ENCODE measurements at regions not wholly inside any gene's neighbourhood (a gene's known extent, or its start where the extent isn't known, plus 50 kb on each side); places are given as distances from the start of the nearest gene placed in this dataset.

DNA sequence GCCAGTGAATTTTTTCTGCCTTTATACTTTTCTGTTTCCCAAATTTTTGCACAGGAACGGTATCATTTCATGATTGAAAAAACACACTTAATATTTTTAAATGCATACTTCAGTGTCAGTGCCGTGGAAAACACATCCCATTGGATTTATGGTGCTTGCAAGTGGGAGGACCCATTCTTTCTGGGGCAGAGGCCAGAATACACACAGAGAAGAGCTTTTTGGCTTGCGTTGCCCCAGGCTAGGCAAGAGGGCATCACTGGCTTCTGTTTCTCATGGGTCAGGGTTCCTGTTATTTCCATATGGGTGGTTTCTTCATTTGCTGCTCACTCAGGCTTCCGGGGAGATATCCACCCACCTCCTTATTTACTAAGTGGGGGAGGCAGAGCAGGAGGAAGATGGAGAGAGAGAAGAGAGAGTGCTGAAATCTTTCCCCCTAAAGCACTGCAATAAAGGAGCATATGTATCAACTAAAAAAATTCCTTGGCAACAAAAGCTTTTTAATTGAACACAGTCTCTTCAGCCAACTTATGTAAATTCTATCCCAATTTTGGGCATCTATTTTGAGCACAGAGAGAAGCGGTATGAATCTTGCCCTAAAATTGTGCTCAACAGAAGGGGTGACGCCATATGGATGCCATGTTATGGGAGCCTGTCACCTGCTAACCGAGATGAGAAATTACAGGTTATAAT, 66.0 kb upstream of the KIRREL3 start:
- TF ChIP-seq JUNB (IDR thresholded peaks at IDR 0.05; ENCODE audit: unreplicated experiment), result no peak
- TF ChIP-seq, protein P1, sequence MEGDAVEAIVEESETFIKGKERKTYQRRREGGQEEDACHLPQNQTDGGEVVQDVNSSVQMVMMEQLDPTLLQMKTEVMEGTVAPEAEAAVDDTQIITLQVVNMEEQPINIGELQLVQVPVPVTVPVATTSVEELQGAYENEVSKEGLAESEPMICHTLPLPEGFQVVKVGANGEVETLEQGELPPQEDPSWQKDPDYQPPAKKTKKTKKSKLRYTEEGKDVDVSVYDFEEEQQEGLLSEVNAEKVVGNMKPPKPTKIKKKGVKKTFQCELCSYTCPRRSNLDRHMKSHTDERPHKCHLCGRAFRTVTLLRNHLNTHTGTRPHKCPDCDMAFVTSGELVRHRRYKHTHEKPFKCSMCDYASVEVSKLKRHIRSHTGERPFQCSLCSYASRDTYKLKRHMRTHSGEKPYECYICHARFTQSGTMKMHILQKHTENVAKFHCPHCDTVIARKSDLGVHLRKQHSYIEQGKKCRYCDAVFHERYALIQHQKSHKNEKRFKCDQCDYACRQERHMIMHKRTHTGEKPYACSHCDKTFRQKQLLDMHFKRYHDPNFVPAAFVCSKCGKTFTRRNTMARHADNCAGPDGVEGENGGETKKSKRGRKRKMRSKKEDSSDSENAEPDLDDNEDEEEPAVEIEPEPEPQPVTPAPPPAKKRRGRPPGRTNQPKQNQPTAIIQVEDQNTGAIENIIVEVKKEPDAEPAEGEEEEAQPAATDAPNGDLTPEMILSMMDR (conservative IDR thresholded peaks at IDR 0.05; ENCODE audit: low read depth in 2 of 2), result no peak
- TF ChIP-seq CREB1 (CRISPR knock-in tag; IDR thresholded peaks at IDR 0.05; ENCODE audit: low read depth), result no peak
- no peak for TF ChIP-seq POLR2AphosphoS5 (IDR thresholded peaks at IDR 0.05; ENCODE audit: low read depth)
- TF ChIP-seq EZH2 (IDR thresholded peaks at IDR 0.05; ENCODE audit: low read depth, unreplicated experiment), result no peak
- TF ChIP-seq, protein P2, sequence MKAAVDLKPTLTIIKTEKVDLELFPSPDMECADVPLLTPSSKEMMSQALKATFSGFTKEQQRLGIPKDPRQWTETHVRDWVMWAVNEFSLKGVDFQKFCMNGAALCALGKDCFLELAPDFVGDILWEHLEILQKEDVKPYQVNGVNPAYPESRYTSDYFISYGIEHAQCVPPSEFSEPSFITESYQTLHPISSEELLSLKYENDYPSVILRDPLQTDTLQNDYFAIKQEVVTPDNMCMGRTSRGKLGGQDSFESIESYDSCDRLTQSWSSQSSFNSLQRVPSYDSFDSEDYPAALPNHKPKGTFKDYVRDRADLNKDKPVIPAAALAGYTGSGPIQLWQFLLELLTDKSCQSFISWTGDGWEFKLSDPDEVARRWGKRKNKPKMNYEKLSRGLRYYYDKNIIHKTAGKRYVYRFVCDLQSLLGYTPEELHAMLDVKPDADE (IDR thresholded peaks at IDR 0.05), result no peak
- TF ChIP-seq, protein P3, sequence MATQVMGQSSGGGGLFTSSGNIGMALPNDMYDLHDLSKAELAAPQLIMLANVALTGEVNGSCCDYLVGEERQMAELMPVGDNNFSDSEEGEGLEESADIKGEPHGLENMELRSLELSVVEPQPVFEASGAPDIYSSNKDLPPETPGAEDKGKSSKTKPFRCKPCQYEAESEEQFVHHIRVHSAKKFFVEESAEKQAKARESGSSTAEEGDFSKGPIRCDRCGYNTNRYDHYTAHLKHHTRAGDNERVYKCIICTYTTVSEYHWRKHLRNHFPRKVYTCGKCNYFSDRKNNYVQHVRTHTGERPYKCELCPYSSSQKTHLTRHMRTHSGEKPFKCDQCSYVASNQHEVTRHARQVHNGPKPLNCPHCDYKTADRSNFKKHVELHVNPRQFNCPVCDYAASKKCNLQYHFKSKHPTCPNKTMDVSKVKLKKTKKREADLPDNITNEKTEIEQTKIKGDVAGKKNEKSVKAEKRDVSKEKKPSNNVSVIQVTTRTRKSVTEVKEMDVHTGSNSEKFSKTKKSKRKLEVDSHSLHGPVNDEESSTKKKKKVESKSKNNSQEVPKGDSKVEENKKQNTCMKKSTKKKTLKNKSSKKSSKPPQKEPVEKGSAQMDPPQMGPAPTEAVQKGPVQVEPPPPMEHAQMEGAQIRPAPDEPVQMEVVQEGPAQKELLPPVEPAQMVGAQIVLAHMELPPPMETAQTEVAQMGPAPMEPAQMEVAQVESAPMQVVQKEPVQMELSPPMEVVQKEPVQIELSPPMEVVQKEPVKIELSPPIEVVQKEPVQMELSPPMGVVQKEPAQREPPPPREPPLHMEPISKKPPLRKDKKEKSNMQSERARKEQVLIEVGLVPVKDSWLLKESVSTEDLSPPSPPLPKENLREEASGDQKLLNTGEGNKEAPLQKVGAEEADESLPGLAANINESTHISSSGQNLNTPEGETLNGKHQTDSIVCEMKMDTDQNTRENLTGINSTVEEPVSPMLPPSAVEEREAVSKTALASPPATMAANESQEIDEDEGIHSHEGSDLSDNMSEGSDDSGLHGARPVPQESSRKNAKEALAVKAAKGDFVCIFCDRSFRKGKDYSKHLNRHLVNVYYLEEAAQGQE (IDR thresholded peaks at IDR 0.05; ENCODE audit: unreplicated experiment), result no peak
- TF ChIP-seq STAT1 (IDR thresholded peaks at IDR 0.05; ENCODE audit: unreplicated experiment), result no peak
- no peak for TF ChIP-seq ZNF331 (CRISPR knock-in tag; IDR thresholded peaks at IDR 0.05; ENCODE audit: low read depth)
- TF ChIP-seq EZH2phosphoT487 (IDR thresholded peaks at IDR 0.05; ENCODE audit: unreplicated experiment), result no peak
- no peak for TF ChIP-seq ZNF114 (CRISPR knock-in tag; IDR thresholded peaks at IDR 0.05)

Measured in GM23338 (cell line).